Chondrocyte (in vitro differentiated cells): ENCODE measurements at regions not wholly inside any gene's neighbourhood (a gene's known extent, or its start where the extent isn't known, plus 50 kb on each side); places are given as distances from the start of the nearest gene placed in this dataset.

ENCODE experiments used
- DNase-seq: peaks from one replicate; pipeline ENCODE4 v3.0.0; 2021; ENCODE audit warnings: mixed read lengths, low spot score
- H3K27ac Mint-ChIP-seq: one replicate; pipeline ENCODE4 v1.8.0; 2021; ENCODE audit warnings: mild to moderate bottlenecking, moderate library complexity, mixed read lengths; ENCODE audit not compliant: unreplicated experiment
- H3K27me3 Mint-ChIP-seq: 2 replicates; pipeline ENCODE4 v1.8.0; 2021; ENCODE audit warnings: low read depth, mixed read lengths
- H3K36me3 Mint-ChIP-seq: 2 replicates; pipeline ENCODE4 v1.8.0; 2021; ENCODE audit warnings: low read depth, mixed read lengths
- H3K4me1 Mint-ChIP-seq: 2 replicates; pipeline ENCODE4 v1.8.0; 2021; ENCODE audit warnings: low read depth, mild to moderate bottlenecking, mixed read lengths
- H3K4me3 Mint-ChIP-seq: one replicate; pipeline ENCODE4 v1.8.0; 2021; ENCODE audit warnings: mild to moderate bottlenecking, moderate library complexity, mixed read lengths; ENCODE audit not compliant: unreplicated experiment
- H3K9me3 Mint-ChIP-seq: 2 replicates; pipeline ENCODE4 v1.8.0; 2021; ENCODE audit warnings: low read depth, mixed read lengths
- TF ChIP-seq, protein P1 (sequence below): fragments of 200-600 bp; sonication (generic); IDR thresholded peaks from 2 replicates; pipeline ENCODE4 v1.5.0; 2021; ENCODE audit warnings: antibody characterized with exemption, mild to moderate bottlenecking, moderate library complexity

DNA sequence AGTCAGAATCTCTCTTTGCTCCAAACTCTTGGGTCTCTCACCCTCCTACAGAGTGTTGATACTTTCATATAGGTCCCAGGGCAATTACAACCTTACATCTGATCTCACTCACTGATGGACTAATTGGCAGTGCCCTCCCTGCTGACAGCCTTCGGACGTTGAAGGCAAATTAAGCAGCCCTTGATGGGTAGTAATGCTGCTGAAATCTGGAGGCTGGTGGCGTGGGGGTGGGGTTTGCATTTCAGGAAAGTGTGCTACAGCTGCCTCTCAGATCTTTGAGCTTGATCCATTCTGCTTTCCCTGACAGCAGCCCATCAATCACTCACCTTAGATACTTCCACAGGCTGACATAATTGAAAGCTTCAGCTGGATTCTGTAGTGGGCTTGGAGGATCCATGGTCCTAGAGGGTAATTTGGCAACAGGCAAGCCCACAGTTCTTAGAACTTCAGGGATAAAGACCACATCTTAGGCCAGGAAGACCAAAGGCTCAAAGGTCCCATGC is 349.1 kb upstream of the PODXL start:
- TF ChIP-seq, protein P1, sequence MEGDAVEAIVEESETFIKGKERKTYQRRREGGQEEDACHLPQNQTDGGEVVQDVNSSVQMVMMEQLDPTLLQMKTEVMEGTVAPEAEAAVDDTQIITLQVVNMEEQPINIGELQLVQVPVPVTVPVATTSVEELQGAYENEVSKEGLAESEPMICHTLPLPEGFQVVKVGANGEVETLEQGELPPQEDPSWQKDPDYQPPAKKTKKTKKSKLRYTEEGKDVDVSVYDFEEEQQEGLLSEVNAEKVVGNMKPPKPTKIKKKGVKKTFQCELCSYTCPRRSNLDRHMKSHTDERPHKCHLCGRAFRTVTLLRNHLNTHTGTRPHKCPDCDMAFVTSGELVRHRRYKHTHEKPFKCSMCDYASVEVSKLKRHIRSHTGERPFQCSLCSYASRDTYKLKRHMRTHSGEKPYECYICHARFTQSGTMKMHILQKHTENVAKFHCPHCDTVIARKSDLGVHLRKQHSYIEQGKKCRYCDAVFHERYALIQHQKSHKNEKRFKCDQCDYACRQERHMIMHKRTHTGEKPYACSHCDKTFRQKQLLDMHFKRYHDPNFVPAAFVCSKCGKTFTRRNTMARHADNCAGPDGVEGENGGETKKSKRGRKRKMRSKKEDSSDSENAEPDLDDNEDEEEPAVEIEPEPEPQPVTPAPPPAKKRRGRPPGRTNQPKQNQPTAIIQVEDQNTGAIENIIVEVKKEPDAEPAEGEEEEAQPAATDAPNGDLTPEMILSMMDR, result no peak
- H3K36me3 Mint-ChIP-seq, result no peaks in the 10 kb centered on the region
- H3K4me3 Mint-ChIP-seq, result no peak overlapping the region

DNA sequence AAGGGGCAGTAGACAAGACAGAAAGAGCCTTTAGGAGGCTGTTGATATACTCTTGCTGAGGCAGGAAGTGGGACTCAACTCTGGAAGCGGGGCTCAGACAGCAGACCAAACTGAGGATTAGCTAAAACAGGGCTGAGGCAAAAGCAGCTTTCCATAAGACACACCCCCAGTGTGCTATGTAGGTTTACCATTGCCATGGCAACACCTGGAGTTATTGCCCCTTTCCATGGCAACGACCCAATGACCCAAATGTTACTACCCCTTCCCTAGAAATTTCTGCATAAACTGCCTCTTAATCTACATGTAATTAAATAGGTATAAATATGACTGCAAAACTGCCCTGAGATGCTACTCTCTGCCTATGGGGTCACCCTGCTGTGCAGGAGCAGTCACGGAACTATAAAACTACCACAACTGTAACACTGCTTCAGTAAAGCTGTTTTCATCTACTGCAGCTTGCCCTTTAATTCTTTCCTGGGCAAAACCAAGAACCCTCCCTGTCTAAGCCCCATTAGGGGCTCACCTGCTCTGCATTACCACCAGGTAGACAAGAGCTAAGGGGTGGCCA is 348.4 kb upstream of the PODXL start:
- DNase-seq, result no peak
- TF ChIP-seq, protein P1, result no peak
- H3K36me3 Mint-ChIP-seq, result no peaks in the 10 kb centered on the region
- no peak overlapping the region for H3K27ac Mint-ChIP-seq
- H3K27me3 Mint-ChIP-seq, result peaks cover 4% of the 10 kb centered on the region
- H3K4me3 Mint-ChIP-seq, result no peak overlapping the region
- peaks cover 6% of the 10 kb centered on the region for H3K9me3 Mint-ChIP-seq
- H3K4me1 Mint-ChIP-seq, result no peaks in the 10 kb centered on the region

More for the DNA sequence above, 349.1 kb upstream of the PODXL start:
- no peaks in the 10 kb centered on the region for H3K4me1 Mint-ChIP-seq
- H3K27me3 Mint-ChIP-seq, result peaks cover 4% of the 10 kb centered on the region
- peaks cover 6% of the 10 kb centered on the region for H3K9me3 Mint-ChIP-seq
- no peak for DNase-seq
- no peak overlapping the region for H3K27ac Mint-ChIP-seq

DNA sequence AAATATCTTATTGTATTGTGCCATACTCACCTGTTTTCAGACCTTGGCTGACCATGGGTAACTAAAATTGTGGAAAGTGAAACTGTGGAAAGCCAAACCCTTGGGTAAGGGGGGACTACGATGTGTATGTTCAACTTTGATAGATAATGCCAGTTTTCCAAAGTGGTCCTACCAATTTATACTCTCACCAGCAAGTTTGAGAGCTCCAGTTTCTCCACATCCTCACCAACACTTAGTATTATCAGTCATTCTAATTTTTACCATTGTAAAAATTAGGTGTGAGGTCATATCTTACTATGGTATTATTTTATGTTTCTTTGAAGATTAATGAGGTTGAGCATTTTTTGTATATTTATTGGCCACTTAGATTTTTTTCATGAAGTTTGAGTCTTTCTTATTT is 346.9 kb upstream of the PODXL start:
- TF ChIP-seq, protein P1, result no peak
- Mint-ChIP-seq H3K36me3 (no peaks in the 10 kb centered on the region), H3K27ac (no peak overlapping the region), H3K4me3 (no peak overlapping the region), H3K27me3 (peaks cover 4% of the 10 kb centered on the region), H3K4me1 (peaks cover 4% of the 10 kb centered on the region), H3K9me3 (peaks cover 6% of the 10 kb centered on the region)
- DNase-seq, result no peak

DNA sequence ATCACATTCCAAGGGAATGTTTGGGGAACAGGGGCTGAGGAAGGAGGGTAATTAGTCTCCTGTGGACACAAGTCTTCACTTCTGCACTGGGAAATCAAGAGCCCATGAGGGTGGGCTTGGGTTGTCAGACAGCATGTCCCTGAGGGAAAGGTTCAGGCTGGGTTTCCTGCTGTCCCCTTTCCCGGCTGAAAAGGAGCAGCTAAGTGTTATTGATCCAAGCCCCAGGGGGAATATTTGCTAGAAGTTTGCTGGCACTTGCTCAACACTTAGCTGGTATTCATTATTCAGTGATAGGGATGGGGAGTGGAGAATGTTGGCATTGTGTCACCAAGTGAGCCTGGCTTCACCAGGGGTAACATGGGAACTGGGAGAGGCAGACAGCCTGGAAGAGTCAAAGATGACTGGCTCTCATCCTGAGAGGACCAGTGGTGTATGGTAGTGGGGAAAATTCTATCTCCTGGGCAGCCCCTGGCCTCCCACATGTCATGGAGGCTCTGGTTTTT is 344.4 kb upstream of the PODXL start:
- no peak for DNase-seq

DNA sequence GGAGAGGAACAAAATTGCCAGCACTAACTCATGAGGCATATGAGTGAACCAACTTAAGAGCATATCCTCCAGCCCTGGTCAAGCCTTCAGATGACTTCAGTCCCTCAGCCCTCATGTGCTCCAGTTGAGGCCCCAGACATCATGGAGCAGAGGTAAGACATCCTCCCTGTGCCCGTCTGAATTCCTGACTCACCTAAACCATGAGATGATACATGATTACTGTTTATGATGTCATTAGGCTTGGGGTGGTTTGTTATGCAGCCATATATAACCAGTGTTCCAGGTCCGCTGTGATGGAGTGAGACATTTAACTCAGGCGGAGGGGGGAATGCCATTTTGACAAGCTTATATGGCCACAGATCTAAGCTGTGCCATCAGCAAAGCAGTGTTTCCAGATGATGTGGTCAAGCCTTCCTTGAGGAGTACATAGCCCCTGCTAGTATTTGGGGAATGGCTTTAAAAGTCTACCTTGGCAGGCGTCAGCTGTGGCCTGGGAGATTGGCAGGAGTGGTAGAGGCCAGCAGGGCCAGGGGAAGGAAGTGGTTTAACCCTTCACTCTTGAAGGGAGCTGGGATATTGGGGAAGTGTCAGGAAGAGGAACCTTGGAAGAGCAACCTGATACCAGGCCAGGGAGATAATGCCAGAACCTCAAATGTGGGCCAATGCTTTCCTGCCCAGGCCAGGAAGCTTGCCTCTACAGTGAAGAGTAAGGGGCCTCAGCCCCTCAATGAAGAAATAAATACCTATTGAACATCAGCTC is 343.0 kb upstream of the PODXL start:
- DNase-seq, result no peak
- H3K27me3 Mint-ChIP-seq, result no peaks in the 10 kb centered on the region
- peaks cover 42% of the 10 kb centered on the region for H3K4me1 Mint-ChIP-seq
- no peaks in the 10 kb centered on the region for H3K36me3 Mint-ChIP-seq
- no peak overlapping the region for H3K27ac Mint-ChIP-seq
- H3K9me3 Mint-ChIP-seq, result peaks cover 6% of the 10 kb centered on the region
- H3K4me3 Mint-ChIP-seq, result no peak overlapping the region
- TF ChIP-seq, protein P1, result no peak

More for the DNA sequence above, 344.4 kb upstream of the PODXL start:
- H3K36me3 Mint-ChIP-seq, result no peaks in the 10 kb centered on the region
- no peak overlapping the region for H3K4me3 Mint-ChIP-seq
- H3K27ac Mint-ChIP-seq, result no peak overlapping the region
- no peaks in the 10 kb centered on the region for H3K27me3 Mint-ChIP-seq
- TF ChIP-seq, protein P1, result no peak
- peaks cover 28% of the 10 kb centered on the region for H3K4me1 Mint-ChIP-seq
- peaks cover 6% of the 10 kb centered on the region for H3K9me3 Mint-ChIP-seq
